GM18517 (cell line): ENCODE measurements at regions not wholly inside any gene's neighbourhood (a gene's known extent, or its start where the extent isn't known, plus 50 kb on each side); places are given as distances from the start of the nearest gene placed in this dataset.
"Not testable (repeated sequence)": the region's sequence is repeated elsewhere in the genome, so short reads cannot be mapped to it uniquely, and the experiment has no call there.

Experiments used
- ATAC-seq: cut with Tn5 transposase; IDR thresholded peaks from one replicate; pipeline ENCODE4 v1.9.1; 2021; ENCODE audit warnings: mild to moderate bottlenecking, moderate library complexity; ENCODE audit not compliant: unreplicated experiment

DNA sequence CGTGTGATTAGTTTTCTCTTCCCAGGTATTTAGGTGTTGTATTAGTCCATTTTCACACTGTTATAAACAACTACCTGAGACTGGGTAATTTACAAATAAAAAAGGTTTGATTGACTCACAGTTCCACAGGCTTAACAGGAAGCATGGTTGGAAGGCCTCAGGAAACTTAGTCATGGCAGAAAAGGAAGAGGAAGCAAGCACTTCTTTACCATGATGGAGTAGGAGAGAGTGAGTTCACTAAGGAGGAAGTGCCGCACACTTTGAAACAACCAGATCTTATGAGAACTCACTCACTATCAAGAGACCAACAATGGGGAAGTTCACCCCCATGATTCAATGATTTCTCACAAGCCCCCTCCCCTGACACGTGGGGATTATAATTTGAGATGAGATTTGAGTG lies 1343.7 kb upstream of the GOT2 start:
- ATAC-seq, result no peak

GRCh38 chr16:60074378-60074777 lies 1340.3 kb upstream of the GOT2 start:
- ATAC-seq, result no peak

DNA sequence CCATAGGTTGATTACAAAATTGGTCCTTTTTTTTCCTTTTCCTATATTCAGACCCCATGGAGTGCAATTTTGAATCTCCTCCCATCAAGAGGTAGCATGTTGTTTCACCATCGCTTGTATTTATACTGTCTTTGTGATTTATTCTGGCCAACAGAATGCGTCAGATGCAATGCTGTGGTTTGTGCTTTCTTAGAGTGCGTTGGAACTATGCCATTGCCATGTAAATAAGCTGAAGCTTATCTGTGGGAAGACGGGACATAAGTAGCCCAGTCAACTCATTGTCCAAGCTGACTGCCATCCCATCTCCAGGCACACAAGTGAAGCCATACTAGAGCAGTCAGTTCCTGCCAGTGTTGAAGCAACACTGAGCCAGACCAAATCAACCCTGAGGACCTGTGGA lies 1339.3 kb upstream of the GOT2 start:
- ATAC-seq, result no peak

- ATAC-seq, result no peak
Measured at GRCh38 chr16:60064026-60064425, 1329.9 kb upstream of the GOT2 start.

DNA sequence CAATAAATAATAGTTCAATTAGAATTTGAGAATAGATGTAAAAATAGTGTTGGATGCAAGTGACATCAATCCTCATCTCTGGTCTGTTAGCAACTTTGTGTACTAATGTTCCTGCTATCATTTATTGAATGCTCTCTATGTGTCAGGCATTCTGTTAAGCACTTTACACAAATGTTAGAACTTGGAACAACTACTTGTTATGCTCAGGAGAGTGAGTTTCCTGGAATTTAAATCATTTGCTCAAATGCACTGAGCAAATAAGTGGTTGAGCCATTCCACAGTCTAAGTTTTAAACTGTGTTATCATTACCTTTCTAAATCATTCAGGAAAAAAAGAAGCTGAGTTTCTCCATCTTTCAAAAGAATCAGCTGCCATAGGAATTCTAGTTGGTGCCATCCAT lies 1327.3 kb upstream of the GOT2 start:
- no peak for ATAC-seq

DNA sequence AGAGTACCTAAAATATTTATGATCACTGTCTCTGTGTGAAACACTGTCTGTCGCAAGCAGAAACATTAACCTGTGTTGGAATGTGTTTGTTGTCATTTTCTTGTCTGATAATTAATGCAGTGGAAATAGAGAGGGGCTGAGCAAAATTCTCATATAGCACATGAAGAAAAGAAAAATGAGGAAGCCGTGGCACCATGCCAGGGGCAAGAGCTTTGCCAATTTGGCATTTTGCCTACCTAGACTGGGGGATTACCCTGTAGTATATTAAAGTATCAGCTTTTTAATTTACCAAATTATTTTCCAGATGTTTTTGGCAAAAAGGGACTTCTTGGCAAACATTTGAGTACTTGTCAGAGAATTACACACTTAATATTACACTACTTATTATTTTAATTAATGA lies 1326.6 kb upstream of the GOT2 start:
- no peak for ATAC-seq

GRCh38 chr16:60059141-60059540 lies 1325.0 kb upstream of the GOT2 start:
- ATAC-seq, result no peak

DNA sequence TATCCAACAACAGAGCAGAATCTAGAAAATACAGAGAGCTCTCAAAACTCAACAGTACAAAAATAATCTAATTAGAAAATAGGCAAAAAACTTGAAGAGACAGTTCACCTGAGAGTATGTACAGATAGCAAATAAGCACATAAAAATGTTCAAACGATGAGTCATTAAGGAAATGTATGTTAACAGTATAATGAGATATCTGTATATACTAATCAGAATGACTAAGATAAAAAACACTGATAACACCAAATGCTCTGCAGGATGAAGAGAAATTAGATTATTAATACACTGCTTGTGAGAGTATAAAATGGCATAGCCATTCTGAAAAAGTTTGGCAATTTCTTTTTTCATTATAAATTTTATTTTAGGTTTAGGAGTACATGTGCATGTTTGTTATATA lies 1307.6 kb upstream of the GOT2 start:
- ATAC-seq, result no peak

DNA sequence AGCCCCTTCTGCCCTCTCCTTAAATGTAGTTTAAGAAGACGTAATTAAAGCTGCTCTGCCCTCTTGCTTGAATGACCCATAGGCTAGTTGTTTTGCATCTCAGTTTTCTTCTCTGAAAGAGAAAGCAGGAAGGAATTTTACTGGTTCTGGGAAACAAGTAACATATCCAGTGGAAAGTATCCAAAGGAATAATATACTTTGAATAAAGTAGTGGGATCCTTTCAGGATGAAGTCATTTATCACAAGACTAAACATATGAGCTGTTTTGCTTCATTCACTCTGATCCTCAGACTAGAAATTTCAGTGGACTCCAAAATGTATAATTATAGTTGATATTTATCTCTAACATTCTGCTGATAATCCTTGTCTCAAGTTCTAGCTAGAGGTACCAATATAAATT lies 1297.6 kb upstream of the GOT2 start:
- ATAC-seq, result no peak

GRCh38 chr16:60027351-60027750 lies 1293.2 kb upstream of the GOT2 start:
- ATAC-seq, result no peak

DNA sequence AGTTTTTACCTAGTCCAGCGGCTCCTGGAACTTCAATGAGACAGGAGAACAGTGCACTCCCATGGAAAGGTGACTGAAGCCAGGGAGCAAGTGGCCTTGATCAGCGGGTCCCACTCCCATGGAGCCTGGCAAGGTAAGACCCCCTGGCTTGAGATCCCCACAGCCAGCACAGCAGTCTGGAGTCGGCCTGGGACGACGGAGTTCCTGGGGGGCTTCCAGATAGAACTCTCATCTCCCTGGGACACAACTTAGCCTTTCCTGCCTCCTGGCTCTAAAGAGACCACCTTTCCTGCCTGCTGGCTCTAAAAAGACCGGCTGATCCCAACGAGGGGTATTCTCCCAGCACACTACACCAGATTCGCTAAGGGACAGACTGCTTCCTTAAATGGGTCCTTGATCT lies 1279.0 kb upstream of the GOT2 start:
- no peak for ATAC-seq

DNA sequence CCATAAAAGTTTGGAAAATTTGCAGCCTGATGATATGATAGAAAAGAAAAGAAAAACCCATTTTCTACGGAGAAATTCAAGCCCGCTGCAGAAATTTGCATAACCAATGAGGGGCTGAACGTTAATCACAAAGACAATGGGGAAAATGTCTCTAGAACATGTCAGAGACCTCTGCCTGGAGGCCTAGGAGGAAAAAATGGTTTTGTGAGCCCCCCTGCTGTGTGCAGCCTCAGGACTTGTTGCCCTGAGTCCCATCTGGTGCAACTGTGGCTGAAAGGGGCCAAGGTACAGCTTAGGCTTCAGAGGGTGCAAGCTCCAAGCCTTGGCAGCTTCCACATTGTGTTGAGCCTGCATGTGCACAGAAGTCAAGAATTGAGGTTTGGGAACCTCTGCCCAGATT lies 1267.4 kb upstream of the GOT2 start:
- no peak for ATAC-seq

DNA sequence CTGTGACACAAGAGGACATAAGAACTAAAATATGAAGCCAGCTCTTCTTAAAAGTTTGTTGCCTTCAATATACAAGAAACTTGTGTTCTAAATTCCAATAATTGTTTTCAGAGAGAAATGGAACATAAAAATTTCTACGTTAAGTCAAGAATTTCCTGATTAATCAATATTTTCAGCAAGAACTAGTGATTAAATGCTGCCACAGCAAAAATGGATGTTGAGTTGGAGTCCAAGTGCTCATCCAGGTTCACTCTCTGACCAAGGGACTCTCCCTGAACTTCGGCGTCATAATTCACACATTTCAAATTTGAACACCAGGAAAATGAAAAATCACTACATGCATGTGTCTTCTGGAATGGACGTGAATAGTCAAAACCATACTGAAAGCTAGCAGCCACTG lies 1263.6 kb upstream of the GOT2 start:
- no peak for ATAC-seq

DNA sequence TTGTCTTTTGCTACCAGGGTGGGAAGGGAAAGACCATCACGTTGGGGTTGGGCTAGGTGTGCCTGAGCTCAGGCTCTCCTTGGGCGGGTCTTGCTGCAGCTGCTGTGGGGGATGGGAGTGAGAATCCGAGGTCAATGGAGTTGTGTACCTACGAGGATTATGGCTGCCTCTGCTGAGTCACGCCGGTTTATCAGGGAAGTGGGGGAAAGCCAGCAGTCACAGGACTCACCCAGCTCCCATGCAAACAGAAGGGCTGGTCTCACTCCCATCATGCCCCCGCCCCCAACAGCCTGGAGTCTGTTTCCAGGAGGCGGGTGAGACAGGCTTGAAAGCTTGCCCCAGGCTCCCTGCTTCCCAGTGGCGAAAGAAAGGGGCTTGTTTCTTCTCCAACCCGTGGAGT lies 1259.0 kb upstream of the GOT2 start:
- no peak for ATAC-seq

DNA sequence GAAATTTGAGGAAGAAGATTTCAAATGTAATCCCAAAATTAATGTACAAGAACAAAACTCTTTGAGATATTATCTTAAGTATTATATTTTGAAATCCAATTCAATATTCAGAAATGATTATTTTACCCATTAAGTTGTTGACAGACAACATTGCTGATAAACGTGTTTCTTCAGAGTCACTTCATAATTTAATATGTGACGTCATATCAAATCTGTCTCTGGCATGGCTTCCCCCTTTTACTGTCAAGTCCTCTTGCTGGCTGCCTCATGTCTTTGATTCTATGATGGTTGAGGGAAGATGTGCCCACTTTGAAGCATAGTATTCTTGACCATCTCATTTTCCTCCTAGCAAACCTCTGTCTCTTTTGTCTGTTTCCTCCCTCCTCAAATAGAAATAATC lies 1257.1 kb upstream of the GOT2 start:
- no peak for ATAC-seq

- no peak for ATAC-seq
Measured at GRCh38 chr16:59988591-59988990, 1254.5 kb upstream of the GOT2 start.

DNA sequence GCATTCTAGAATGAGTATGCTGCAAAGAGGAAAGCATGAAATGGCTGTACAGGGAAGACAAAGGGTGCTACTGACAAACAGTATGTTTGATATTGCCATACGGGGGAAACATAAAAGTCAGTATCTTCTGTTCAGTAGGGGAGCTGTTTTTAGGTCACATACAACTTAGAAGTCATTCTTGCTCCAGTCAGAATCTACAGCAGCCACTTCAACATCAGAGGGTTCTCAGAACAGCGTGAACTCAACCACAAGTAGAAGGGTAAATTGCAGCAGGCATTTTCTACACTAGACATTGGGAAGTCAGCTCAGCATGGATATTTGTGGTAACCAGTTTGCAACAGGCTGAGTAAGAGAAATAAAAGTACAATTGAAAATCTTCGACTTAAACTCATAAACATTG lies 1241.8 kb upstream of the GOT2 start:
- no peak for ATAC-seq

GRCh38 chr16:59973966-59974365 lies 1239.8 kb upstream of the GOT2 start:
- ATAC-seq, result no peak

GRCh38 chr16:59971264-59971663 lies 1237.1 kb upstream of the GOT2 start:
- ATAC-seq, result no peak

- ATAC-seq, result no peak
Measured at GRCh38 chr16:59964232-59964924, 1230.3 kb upstream of the GOT2 start.

DNA sequence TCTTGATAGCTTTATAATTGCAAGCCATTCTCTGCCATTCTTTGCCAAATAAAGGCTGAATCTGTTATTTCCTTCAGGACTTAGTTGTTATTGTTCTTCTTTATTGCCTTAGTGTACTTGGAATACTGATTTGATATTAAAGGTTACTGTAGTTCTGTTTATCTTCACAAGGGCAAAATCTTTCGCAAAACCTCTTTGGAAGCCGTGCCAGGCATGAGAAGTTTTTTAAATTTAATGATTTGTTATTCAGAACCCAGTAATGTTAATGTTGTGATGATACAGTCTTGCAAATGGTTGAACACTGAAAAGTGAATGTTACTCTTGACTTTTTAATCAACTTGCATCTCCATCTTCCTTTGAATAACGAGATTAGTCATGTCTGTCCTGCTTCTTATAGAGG lies 1225.2 kb upstream of the GOT2 start:
- no peak for ATAC-seq

GRCh38 chr16:59950431-59950830 lies 1216.3 kb upstream of the GOT2 start:
- no peak for ATAC-seq

GRCh38 chr16:59944041-59944440 lies 1209.9 kb upstream of the GOT2 start:
- not testable (repeated sequence) for ATAC-seq
